Suprapubic skin (tissue), 4 donors: ENCODE measurements at regions not wholly inside any gene's neighbourhood (a gene's known extent, or its start where the extent isn't known, plus 50 kb on each side); places are given as distances from the start of the nearest gene placed in this dataset.

Experiments used
- CTCF ChIP-seq, 2 donors: fragments of 200-600 bp in 1 of 2; fragments of 450-650 bp in 1 of 2; sonication (generic) in 1 of 2; IDR thresholded peaks; one replicate each; pipeline ENCODE4 v1.5.1; 2016 to 2019; ENCODE audit warnings: antibody characterized with exemption in 2 of 2, mild to moderate bottlenecking in 1 of 2, moderate library complexity in 1 of 2
- EP300 ChIP-seq: sonication (generic); formaldehyde crosslinking; IDR thresholded peaks from one replicate; pipeline ENCODE4 v1.6.1; 2017; ENCODE audit warnings: antibody characterized with exemption
- POLR2A ChIP-seq, 2 donors: fragments of 450-650 bp; IDR thresholded peaks; one replicate each; pipeline ENCODE4 v1.6.1; 2017; ENCODE audit warnings: antibody characterized with exemption in 2 of 2, mild to moderate bottlenecking in 2 of 2, moderate library complexity in 2 of 2
- POLR2AphosphoS5 ChIP-seq, 3 donors: sonication (generic); formaldehyde crosslinking; IDR thresholded peaks; one replicate each; pipeline ENCODE4 v1.6.1; 2017; ENCODE audit warnings: antibody characterized with exemption in 3 of 3

- TF ChIP-seq CTCF (IDR thresholded peaks at IDR 0.05) = no peak
- TF ChIP-seq POLR2A (IDR thresholded peaks at IDR 0.05) = no peak
- TF ChIP-seq EP300 = no peak
- no peak for TF ChIP-seq POLR2AphosphoS5 (IDR thresholded peaks at IDR 0.05)
Observed at GRCh38 chr16:9525037-9525436, 433.6 kb downstream of the HAPSTR1 start.
